NCI-H510A (cell line): ENCODE measurements at regions not wholly inside any gene's neighbourhood (a gene's known extent, or its start where the extent isn't known, plus 50 kb on each side); places are given as distances from the start of the nearest gene placed in this dataset.
"Not testable (repeated sequence)": the region's sequence is repeated elsewhere in the genome, so short reads cannot be mapped to it uniquely, and the experiment has no call there.

Experiments
- DNase-seq: peaks from one replicate; lab custom pipeline; 2025; lab: John Stamatoyannopoulos, UW

- DNase-seq: not testable (repeated sequence)
Observed at GRCh38 chr1:206312274-206312665, 108.9 kb downstream of the SRGAP2 start.

- not testable (repeated sequence) for DNase-seq
Observed at GRCh38 chr1:206314951-206315636, 111.8 kb downstream of the SRGAP2 start.

- DNase-seq: not testable (repeated sequence)
Observed at GRCh38 chr1:206316901-206317300, 113.6 kb downstream of the SRGAP2 start.

- DNase-seq: not testable (repeated sequence)
Observed at GRCh38 chr1:206317878-206318514, 114.7 kb downstream of the SRGAP2 start.

GRCh38 chr1:206320227-206320626 lies 116.9 kb downstream of the SRGAP2 start:
- not testable (repeated sequence) for DNase-seq

GRCh38 chr1:206326159-206326939 lies 123.0 kb downstream of the SRGAP2 start:
- not testable (repeated sequence) for DNase-seq

GRCh38 chr1:206331597-206331996 lies 128.3 kb downstream of the SRGAP2 start:
- DNase-seq: not testable (repeated sequence)

GRCh38 chr1:206333316-206333715 lies 130.0 kb downstream of the SRGAP2 start:
- not testable (repeated sequence) for DNase-seq

- DNase-seq: not testable (repeated sequence)
Observed at GRCh38 chr1:206333897-206334296, 130.6 kb downstream of the SRGAP2 start.

- DNase-seq: not testable (repeated sequence)
Observed at GRCh38 chr1:206334481-206334880, 131.1 kb downstream of the SRGAP2 start.

- not testable (repeated sequence) for DNase-seq
Observed at GRCh38 chr1:206335162-206335561, 131.8 kb downstream of the SRGAP2 start.

GRCh38 chr1:206335875-206336846 lies 132.8 kb downstream of the SRGAP2 start:
- DNase-seq: not testable (repeated sequence)

GRCh38 chr1:206337024-206337423 lies 133.3 kb upstream of the IKBKE start:
- DNase-seq: not testable (repeated sequence)

- DNase-seq: not testable (repeated sequence)
Observed at GRCh38 chr1:206350493-206351275, 119.6 kb upstream of the IKBKE start.

- DNase-seq: not testable (repeated sequence)
Observed at GRCh38 chr1:206351276-206352052, 118.8 kb upstream of the IKBKE start.

- not testable (repeated sequence) for DNase-seq
Observed at GRCh38 chr1:206356310-206356709, 114.0 kb upstream of the IKBKE start.

- not testable (repeated sequence) for DNase-seq
Observed at GRCh38 chr1:206357962-206358361, 112.3 kb upstream of the IKBKE start.

- DNase-seq: not testable (repeated sequence)
Observed at GRCh38 chr1:206358771-206359170, 111.5 kb upstream of the IKBKE start.

- DNase-seq: not testable (repeated sequence)
Observed at GRCh38 chr1:206359377-206359776, 110.9 kb upstream of the IKBKE start.
